ENCODE measurements at regions not wholly inside any gene's neighbourhood (a gene's known extent, or its start where the extent isn't known, plus 50 kb on each side); places are given as distances from the start of the nearest gene placed in this dataset.

DNA sequence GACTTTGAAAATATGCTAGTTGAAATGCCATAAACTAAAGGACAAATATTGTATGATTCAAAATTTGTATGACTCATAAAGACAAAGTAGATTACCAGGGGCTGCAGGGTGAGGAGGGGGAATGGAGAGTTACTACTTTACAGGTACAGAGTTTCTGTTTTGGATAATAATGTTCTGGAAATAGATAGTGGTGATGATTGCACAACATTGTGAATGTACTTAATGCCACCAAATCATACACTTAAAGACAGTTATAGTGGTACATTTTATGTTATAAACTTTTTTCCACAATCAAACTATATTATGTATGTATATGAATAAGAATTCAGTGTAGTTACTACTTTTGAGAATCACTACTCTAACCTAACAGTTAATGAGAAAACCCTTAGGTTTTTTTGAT, 368.1 kb downstream of the ZFHX3 start:
- Histone ChIP-seq H3K4me3 (ENCODE audit: low read length) (no peak overlapping the region), H3K27me3 (ENCODE audit: control insufficient read depth, insufficient read depth, low read length) (no peaks in the 10 kb centered on the region), H3K9me3 (ENCODE audit: control insufficient read depth, low read length) (no peaks in the 10 kb centered on the region), H3K4me1 (ENCODE audit: control insufficient read depth, insufficient read depth, low read length) (no peaks in the 10 kb centered on the region), H3K9ac (ENCODE audit: low read length) (no peak overlapping the region), H3K36me3 (ENCODE audit: control insufficient read depth, insufficient read depth, low read length) (no peaks in the 10 kb centered on the region)

DNA sequence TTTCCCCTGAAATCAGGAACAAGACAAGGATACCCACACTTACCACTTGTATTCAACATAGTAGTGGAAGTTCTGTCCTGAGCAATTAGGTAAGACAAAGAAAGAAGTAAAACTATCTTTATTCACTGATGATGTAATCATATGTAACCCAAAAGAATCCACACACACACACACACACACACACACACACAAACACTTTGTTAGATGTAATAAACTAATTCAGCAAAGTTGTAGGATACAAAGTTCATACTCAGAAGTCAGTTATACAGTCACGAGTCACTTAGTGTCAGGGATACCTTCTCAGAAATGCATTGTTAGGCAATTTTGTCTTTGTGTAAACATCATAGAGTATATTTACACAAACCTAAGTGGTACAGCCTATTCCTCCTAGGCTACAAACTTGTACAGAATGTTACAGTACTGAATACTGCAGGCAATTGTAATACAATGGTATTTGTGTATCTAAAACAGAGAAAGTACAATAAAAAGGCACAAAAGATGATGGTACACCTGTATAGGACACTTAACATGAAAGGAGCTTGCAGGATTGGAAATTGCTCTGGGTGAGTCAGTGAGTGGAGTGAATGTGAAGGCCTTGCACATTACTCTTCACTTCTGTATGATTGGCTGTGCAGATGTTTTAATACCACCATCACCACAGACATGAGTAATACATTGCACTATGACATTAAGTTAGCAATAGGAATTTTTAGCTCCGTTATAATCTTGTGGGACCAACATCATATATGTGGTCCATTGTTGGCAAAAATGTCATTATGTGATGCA, 370.1 kb downstream of the ZFHX3 start:
- no peaks in the 10 kb centered on the region for H3K9me3 ChIP-seq (ENCODE audit: control insufficient read depth, low read length)
- H3K4me3 ChIP-seq (ENCODE audit: low read length): no peak overlapping the region
- no peaks in the 10 kb centered on the region for H3K36me3 ChIP-seq (ENCODE audit: control insufficient read depth, insufficient read depth, low read length)
- H3K4me1 ChIP-seq (ENCODE audit: control insufficient read depth, insufficient read depth, low read length): no peaks in the 10 kb centered on the region
- H3K9ac ChIP-seq (ENCODE audit: low read length): no peak overlapping the region
- H3K27me3 ChIP-seq (ENCODE audit: control insufficient read depth, insufficient read depth, low read length): no peaks in the 10 kb centered on the region

DNA sequence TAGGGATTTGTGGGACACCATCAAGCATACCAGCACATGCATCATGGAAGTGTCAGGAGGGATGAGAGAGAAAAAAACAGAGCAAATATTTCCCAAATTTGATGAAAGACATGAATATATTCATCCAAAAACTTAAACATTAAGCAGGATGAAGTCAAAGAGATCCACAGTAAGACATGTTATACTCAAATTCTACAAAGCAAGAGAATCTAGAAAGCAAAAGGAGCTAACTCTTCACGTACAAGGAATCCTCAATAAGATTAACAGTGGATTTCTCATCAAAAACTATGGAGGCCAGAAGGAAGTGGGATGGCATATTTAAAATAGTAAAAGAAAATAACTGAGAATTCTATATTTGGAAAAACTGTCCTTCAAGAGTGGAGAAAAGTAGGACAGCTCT, 374.8 kb downstream of the ZFHX3 start:
- Histone ChIP-seq H3K9ac (ENCODE audit: low read length) (no peak overlapping the region), H3K36me3 (ENCODE audit: control insufficient read depth, insufficient read depth, low read length) (no peaks in the 10 kb centered on the region), H3K9me3 (ENCODE audit: control insufficient read depth, low read length) (no peaks in the 10 kb centered on the region), H3K4me1 (ENCODE audit: control insufficient read depth, insufficient read depth, low read length) (no peaks in the 10 kb centered on the region), H3K4me3 (ENCODE audit: low read length) (no peak overlapping the region), H3K27me3 (ENCODE audit: control insufficient read depth, insufficient read depth, low read length) (no peaks in the 10 kb centered on the region)

DNA sequence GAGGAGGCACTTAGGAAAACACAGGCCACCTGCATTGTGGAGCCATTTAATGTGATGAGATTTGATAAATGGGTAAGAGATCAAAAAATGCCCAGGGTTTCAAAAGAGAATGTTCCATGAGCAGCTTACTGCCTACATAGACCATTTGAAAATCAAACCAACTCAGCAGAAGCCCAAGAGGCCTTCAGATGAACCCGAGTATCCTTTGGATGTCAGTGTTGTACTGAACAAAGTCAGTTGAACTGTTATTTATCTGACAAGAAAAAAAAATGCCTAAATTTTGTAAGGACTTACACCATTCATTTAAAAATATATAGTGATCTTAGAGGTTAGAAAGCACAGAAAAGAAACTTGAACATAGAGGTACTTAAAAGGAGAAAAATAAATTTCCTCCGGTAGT, 381.7 kb downstream of the ZFHX3 start:
- H3K27me3 ChIP-seq (ENCODE audit: control insufficient read depth, insufficient read depth, low read length): no peaks in the 10 kb centered on the region
- peaks cover 4% of the 10 kb centered on the region for H3K4me1 ChIP-seq (ENCODE audit: control insufficient read depth, insufficient read depth, low read length)
- no peaks in the 10 kb centered on the region for H3K36me3 ChIP-seq (ENCODE audit: control insufficient read depth, insufficient read depth, low read length)
- no peaks in the 10 kb centered on the region for H3K9me3 ChIP-seq (ENCODE audit: control insufficient read depth, low read length)
- no peak overlapping the region for H3K4me3 ChIP-seq (ENCODE audit: low read length)
- no peak overlapping the region for H3K9ac ChIP-seq (ENCODE audit: low read length)

DNA sequence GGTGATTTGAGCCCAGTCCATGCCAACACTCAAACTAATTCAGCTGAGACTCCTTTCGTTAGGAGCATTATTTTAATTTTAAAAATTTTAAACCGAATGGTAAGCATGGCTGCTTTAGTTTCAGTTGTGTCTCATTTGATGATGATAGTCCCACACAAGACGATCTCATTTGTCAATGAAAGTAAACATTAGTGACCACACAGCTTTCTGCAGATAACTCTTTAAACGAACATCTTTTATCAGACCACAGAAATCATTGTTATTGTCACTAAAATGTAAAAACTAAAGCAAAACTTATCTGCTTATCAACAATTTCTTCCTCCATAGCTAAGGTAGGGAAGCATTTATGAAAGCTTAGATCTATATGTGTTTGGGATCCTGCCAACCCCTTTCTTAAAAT, 382.2 kb downstream of the ZFHX3 start:
- Histone ChIP-seq H3K36me3 (ENCODE audit: control insufficient read depth, insufficient read depth, low read length) (no peaks in the 10 kb centered on the region), H3K9me3 (ENCODE audit: control insufficient read depth, low read length) (no peaks in the 10 kb centered on the region), H3K27me3 (ENCODE audit: control insufficient read depth, insufficient read depth, low read length) (no peaks in the 10 kb centered on the region), H3K4me3 (ENCODE audit: low read length) (peak overlapping the region; percentile 85), H3K4me1 (ENCODE audit: control insufficient read depth, insufficient read depth, low read length) (peaks cover 4% of the 10 kb centered on the region), H3K9ac (ENCODE audit: low read length) (peak overlapping the region; percentile 78)

DNA sequence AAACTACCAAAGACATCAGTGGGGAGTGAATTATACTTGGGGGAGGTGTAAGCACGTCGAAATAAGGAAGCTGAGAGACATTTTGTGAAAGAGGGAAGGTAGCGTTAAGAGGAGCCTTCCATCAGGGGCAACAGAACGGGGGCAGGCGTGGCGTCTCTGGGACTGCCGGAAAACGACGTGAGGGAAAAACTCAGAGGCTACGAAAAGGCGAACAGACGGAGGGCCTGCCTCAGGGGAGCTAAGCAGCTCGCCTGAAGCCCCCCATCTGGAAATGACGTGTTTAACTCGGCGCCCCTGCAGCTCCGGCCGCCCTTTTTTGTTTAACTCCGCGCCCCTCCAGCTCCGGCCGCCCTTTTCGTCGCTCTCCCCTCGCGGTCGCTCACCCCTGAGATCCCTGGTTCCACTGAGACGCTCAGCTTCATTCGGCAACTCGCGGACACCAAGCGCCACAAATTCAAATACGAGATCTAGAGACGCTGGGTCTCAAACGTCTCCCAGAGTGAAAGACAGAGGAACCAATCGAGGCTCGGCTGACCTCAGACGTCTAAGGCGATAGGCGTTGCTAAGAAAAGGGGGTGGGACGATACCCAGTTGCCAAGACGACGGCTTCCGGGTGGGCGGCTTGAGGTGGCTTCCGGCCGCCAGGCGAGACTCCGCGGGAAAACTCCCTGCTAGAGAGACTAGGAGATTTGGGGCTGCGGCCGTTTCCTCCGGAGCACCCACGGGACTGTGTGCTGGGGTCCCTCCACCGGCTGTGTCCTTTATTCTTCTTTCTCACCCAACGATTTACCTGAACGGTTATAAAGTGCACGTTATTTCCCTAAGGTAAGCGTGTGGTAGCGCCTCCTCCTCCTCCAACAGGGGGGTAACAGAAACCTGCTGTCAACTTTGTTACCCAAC, 383.2 kb downstream of the ZFHX3 start:
- H3K36me3 ChIP-seq (ENCODE audit: control insufficient read depth, insufficient read depth, low read length): no peaks in the 10 kb centered on the region
- H3K4me3 ChIP-seq (ENCODE audit: low read length): peak overlapping the region; percentile 85
- H3K9me3 ChIP-seq (ENCODE audit: control insufficient read depth, low read length): no peaks in the 10 kb centered on the region
- peak overlapping the region; percentile 78 for H3K9ac ChIP-seq (ENCODE audit: low read length)
- H3K4me1 ChIP-seq (ENCODE audit: control insufficient read depth, insufficient read depth, low read length): peaks cover 4% of the 10 kb centered on the region
- no peaks in the 10 kb centered on the region for H3K27me3 ChIP-seq (ENCODE audit: control insufficient read depth, insufficient read depth, low read length)

DNA sequence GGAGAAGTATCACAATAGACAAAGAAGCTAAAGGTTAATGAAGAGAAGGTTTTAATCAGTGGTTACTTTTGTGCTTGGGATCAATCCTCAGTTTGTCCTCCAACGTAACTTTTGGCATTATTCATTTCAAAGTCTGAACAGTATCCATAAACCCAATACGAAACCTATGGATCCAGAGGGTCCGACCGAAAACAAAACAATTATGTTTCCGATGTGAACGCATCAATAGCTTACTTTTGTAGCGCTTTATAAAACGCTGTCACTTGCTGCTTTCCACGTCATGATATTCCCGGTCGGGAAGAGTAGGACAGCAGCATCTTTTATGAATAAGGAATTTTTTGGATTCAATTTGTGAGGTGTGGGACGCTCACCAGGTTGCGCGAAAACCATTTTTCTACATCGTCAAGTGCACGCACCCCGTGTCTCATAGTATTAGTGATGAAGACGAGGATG, 383.8 kb downstream of the ZFHX3 start:
- no peaks in the 10 kb centered on the region for H3K9me3 ChIP-seq (ENCODE audit: control insufficient read depth, low read length)
- H3K9ac ChIP-seq (ENCODE audit: low read length): peak overlapping the region; percentile 78

DNA sequence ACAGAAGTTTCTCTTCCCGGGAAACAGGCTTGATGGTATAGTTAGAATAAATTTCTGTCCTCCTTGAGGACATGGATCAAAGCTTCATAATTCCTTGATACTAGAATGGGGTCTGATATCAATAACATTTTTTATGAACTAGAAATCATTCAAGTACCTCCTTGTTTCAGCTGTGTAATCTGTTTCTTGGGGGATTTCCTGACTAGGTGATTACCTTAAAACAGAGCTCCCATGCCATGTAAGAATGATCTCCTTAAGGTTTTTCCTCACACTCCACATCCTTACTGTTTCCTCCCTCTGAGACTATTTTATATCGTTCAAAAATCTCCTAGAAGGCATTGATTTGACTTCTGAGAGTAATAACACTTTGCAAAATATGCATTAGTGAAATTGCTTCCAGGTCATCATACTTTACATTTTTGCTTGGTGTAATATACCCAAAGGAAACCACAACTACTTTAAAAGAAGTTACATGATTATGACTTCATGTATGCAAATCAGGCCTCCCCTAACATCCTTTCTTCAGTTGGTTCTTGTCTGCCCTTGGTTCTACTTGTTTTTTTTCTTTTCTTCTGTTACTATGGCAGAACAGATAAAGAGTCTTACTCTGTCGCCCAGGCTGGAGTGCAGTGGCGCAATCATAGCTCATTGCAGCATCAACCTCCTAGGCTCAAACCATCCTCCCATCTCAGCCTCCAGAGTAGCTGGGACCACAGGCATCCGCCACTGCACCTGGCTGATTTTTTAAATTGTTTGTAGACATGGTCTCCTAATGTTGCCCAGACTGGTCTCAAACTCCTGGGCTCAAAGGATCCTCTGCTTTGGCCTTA, 388.8 kb downstream of the ZFHX3 start:
- H3K36me3 ChIP-seq (ENCODE audit: control insufficient read depth, insufficient read depth, low read length): no peaks in the 10 kb centered on the region
- H3K4me1 ChIP-seq (ENCODE audit: control insufficient read depth, insufficient read depth, low read length): peaks cover under 1% of the 10 kb centered on the region
- H3K9me3 ChIP-seq (ENCODE audit: control insufficient read depth, low read length): no peaks in the 10 kb centered on the region
- H3K27me3 ChIP-seq (ENCODE audit: control insufficient read depth, insufficient read depth, low read length): no peaks in the 10 kb centered on the region
- no peak overlapping the region for H3K4me3 ChIP-seq (ENCODE audit: low read length)
- H3K9ac ChIP-seq (ENCODE audit: low read length): no peak overlapping the region

More for the DNA sequence above, 383.8 kb downstream of the ZFHX3 start:
- Histone ChIP-seq H3K4me1 (ENCODE audit: control insufficient read depth, insufficient read depth, low read length) (peaks cover 4% of the 10 kb centered on the region), H3K4me3 (ENCODE audit: low read length) (peak overlapping the region; percentile 85), H3K27me3 (ENCODE audit: control insufficient read depth, insufficient read depth, low read length) (no peaks in the 10 kb centered on the region), H3K36me3 (ENCODE audit: control insufficient read depth, insufficient read depth, low read length) (no peaks in the 10 kb centered on the region)

DNA sequence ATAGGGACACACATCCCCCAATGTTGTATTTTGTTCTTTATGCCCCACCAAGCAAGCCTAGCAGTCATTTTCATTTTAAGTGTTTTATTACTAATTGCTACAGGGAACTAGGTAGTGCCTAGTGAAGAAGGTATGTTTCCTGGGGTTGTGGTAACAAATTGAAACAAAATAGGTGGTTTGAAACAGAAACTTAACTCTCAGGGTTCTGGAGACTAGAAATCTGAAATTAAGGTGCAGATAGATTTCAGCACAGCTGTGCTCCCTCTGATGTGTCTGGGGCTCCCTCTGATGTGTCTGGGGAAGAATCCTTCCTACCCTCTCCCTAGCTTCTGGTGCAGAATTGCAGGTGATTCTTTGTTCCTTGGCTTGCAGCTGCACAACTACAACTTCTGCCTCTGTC, 390.1 kb downstream of the ZFHX3 start:
- Histone ChIP-seq H3K4me1 (ENCODE audit: control insufficient read depth, insufficient read depth, low read length) (no peaks in the 10 kb centered on the region), H3K9ac (ENCODE audit: low read length) (no peak overlapping the region), H3K27me3 (ENCODE audit: control insufficient read depth, insufficient read depth, low read length) (no peaks in the 10 kb centered on the region), H3K9me3 (ENCODE audit: control insufficient read depth, low read length) (no peaks in the 10 kb centered on the region), H3K36me3 (ENCODE audit: control insufficient read depth, insufficient read depth, low read length) (no peaks in the 10 kb centered on the region), H3K4me3 (ENCODE audit: low read length) (no peak overlapping the region)

DNA sequence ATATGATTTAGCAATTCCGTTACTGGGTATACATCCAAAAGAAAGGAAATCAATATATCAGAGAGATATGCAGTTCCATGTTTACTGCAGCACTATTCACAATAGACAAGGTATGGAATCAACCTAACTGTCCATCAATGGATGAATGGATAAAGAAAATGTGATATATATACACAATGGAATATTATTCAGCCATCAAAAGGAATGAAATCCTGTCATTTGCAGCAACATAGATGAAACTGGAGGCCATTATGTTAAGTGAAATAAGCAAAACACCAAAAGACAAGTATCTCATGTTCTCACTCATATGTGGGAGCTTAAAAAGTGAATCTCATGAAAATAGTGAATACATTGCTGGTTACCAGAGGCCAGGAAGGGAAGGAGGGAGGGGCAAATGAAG, 390.8 kb downstream of the ZFHX3 start:
- no peaks in the 10 kb centered on the region for H3K4me1 ChIP-seq (ENCODE audit: control insufficient read depth, insufficient read depth, low read length)
- no peak overlapping the region for H3K4me3 ChIP-seq (ENCODE audit: low read length)
- H3K9ac ChIP-seq (ENCODE audit: low read length): no peak overlapping the region
- no peaks in the 10 kb centered on the region for H3K9me3 ChIP-seq (ENCODE audit: control insufficient read depth, low read length)
- no peaks in the 10 kb centered on the region for H3K36me3 ChIP-seq (ENCODE audit: control insufficient read depth, insufficient read depth, low read length)
- H3K27me3 ChIP-seq (ENCODE audit: control insufficient read depth, insufficient read depth, low read length): no peaks in the 10 kb centered on the region

DNA sequence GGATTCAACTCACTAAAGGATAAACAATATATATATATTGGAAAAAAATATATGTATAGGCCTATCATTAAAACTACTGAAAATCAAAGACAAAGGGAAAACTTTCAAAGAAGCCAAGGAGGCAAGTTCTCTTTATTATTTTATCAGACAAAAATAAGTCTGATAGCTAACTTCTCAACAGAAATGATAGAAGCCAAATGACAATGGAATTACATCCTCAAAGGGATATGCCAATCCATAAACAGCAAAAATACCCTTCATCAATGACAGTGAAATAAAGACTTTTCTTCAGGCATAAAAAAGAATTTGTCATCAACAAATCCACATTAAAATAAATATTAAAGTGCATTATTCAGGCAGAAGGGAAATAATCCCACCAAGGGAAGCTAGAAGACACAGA, 393.4 kb downstream of the ZFHX3 start:
- H3K9me3 ChIP-seq (ENCODE audit: control insufficient read depth, low read length): no peaks in the 10 kb centered on the region
- no peaks in the 10 kb centered on the region for H3K36me3 ChIP-seq (ENCODE audit: control insufficient read depth, insufficient read depth, low read length)
- no peaks in the 10 kb centered on the region for H3K4me1 ChIP-seq (ENCODE audit: control insufficient read depth, insufficient read depth, low read length)
- no peaks in the 10 kb centered on the region for H3K27me3 ChIP-seq (ENCODE audit: control insufficient read depth, insufficient read depth, low read length)
- no peak overlapping the region for H3K9ac ChIP-seq (ENCODE audit: low read length)
- H3K4me3 ChIP-seq (ENCODE audit: low read length): no peak overlapping the region
